Cardiac fibroblast (primary cell): ENCODE measurements at regions not wholly inside any gene's neighbourhood (a gene's known extent, or its start where the extent isn't known, plus 50 kb on each side); places are given as distances from the start of the nearest gene placed in this dataset.
"Not testable (repeated sequence)": the region's sequence is repeated elsewhere in the genome, so short reads cannot be mapped to it uniquely, and the experiment has no call there.

ENCODE experiments used
- DNase-seq, 2 donors: peaks; one replicate each; pipeline versions ENCODE4 v3.0.0 to v3.0.0-alpha.2; 2010; ENCODE audit warnings: low read depth in 2 of 2
- H3K4me3 ChIP-seq, 2 donors: replicated peaks in 1 of 2; 1 replicate in 1 of 2; 2 replicates in 1 of 2; pipeline ENCODE4 v1.5.1; 2011; ENCODE audit warnings: low read depth in 2 of 2, low read length in 2 of 2, mild to moderate bottlenecking in 2 of 2, moderate library complexity in 1 of 2
- CTCF ChIP-seq: IDR thresholded peaks from one replicate; pipeline ENCODE4 v1.5.1; 2011; ENCODE audit warnings: low read depth, mild to moderate bottlenecking, low read length, inconsistent platforms

DNA sequence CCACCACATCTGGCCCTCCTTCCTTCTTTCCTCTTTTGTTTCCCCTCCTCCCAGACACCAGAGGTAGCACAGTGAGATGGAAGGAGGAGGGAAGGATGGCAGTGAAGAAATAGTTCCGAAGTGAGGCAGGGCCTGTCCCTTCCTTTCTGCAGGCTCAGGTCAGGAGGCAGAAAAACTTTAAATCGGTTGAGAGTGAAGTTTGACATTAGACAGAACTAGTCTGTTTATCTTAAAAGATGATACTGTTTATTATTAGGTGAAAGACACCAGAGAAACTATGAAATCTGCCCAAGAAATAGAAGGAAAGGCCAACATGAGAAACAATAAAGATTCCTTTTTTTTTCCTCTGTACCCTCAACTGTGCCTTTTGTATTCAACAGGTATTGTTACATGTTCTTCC lies 670.3 kb downstream of the UTRN start:
- DNase-seq = no peak
- TF ChIP-seq CTCF = no peak
- no peak overlapping the region for H3K4me3 ChIP-seq

DNA sequence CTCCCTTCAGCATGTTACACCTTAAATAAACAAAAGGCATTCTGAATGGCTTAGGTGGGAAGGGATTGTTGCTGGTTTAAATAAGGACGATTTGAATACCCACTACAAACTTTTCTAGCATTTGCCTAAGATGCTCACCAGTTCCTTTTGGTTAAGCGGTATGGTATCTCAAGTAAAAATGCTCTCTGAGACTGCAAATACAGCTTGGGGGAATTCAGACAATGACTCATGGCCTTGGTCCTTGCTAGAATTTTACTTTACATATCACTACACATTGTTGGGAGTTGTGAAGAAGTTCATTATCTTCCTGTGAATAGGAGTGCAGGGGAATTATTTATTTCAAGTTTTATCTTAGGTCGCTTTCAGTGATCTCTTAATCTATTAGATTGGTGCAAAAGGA lies 670.7 kb downstream of the UTRN start:
- DNase-seq = peak; percentile 5 to 64
- H3K4me3 ChIP-seq = no peak overlapping the region
- TF ChIP-seq CTCF = no peak

DNA sequence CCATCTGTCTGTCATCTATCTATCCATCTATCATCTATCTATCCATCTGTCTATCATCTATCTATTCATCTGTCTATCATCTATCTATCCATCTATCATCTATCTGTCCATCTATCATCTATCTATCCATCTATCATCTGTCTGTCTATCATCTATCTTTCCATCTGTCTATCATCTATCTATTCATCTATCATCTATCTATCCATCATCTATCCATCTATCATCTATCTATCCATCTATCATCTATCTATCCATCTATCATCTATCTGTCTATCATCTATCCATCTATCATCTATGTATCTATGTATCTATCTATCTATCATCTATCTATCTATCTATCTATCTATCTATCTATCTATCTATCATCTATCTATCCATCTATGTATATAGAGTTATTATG lies 671.6 kb downstream of the UTRN start:
- H3K4me3 ChIP-seq, DNase-seq: not testable (repeated sequence)

- DNase-seq = peak in 1 of 2 donors; percentile 57
- no peak overlapping the region for H3K4me3 ChIP-seq
- TF ChIP-seq CTCF = no peak
Measured at GRCh38 chr6:144957236-144957937, 672.3 kb downstream of the UTRN start.

GRCh38 chr6:144969154-144969553 lies 684.0 kb downstream of the UTRN start:
- TF ChIP-seq CTCF = no peak
- no peak for DNase-seq
- no peak overlapping the region for H3K4me3 ChIP-seq

DNA sequence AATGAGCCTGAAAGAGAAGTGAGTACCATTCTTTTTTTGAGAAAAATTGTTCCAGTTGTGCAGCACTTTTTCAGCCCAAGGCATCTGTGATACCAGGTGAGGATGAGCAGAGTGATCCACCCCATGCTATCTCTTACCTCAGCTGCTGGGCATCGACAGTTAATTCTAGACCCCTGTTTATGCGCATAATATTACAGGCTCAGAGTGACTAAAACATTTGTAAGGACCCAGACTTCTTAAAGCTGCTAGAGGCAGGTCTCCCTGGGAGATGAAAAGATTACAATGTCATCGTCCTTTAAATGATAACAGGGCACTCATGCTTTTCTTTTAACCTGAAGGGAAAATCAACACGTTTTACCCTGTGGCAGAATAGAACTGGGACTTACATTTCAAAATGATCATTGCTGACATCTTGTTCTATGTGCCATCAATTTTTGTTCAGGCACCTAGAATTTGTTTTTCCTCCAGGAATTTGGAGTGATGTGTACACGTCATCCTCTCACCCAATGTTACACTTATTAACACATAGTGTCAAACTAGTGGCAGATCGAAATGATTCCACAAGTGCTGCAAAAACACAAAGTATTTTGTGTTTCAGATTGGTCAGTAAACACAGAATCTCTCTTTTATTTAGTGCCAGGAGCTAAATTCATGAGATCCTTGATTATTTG lies 684.6 kb downstream of the UTRN start:
- TF ChIP-seq CTCF = no peak
- H3K4me3 ChIP-seq = no peak overlapping the region
- no peak for DNase-seq

DNA sequence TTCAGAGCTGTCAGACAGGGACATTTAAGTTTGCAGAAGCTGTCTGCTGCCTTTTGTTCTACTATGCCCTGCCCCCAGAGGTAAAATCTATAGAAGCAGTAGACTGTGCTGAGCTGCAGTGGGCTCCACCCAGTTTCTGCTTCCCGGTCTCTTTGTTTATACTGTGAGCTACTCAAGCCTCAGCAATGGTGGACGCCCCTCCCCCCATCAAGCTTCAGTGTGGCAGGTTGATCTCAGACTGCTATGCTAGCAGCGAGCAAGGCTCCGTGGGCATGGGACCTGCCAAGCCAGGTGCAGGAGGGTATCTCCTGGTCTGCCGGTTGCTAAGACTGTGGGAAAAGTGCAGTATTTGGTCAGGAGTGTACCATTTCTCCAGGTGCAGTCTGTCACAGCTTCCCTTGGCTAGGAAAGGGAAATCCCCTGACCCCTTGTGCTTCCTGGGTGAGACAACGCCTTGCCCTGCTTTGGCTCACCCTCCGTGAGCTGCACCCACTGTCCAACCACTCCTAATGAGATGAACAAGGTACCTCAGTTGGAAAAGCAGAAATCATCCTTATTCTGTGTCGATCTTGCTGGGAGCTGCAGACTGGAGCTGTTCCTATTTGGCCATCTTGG lies 692.2 kb downstream of the UTRN start:
- H3K4me3 ChIP-seq = not testable (repeated sequence)
- peak in 1 of 2 donors; percentile 14 for DNase-seq
